Uterus (tissue), 2 donors: ENCODE measurements at regions not wholly inside any gene's neighbourhood (a gene's known extent, or its start where the extent isn't known, plus 50 kb on each side); places are given as distances from the start of the nearest gene placed in this dataset.

ENCODE experiments used
- POLR2A ChIP-seq, 2 donors: fragments of 450-650 bp; IDR thresholded peaks; one replicate each; pipeline ENCODE4 v1.6.1; 2016; ENCODE audit warnings: antibody characterized with exemption in 2 of 2, mild to moderate bottlenecking in 1 of 2, moderate library complexity in 1 of 2
- TF ChIP-seq, protein P1 (sequence below), 4 experiments: fragments of 200-600 bp in 2 of 4; fragments of 450-650 bp in 2 of 4; sonication (generic) in 2 of 4; IDR thresholded peaks; one replicate each; pipeline ENCODE4 v1.5.1; 2016 to 2019; ENCODE audit warnings: antibody characterized with exemption in 4 of 4, mild to moderate bottlenecking in 2 of 4, moderate library complexity in 1 of 4

DNA sequence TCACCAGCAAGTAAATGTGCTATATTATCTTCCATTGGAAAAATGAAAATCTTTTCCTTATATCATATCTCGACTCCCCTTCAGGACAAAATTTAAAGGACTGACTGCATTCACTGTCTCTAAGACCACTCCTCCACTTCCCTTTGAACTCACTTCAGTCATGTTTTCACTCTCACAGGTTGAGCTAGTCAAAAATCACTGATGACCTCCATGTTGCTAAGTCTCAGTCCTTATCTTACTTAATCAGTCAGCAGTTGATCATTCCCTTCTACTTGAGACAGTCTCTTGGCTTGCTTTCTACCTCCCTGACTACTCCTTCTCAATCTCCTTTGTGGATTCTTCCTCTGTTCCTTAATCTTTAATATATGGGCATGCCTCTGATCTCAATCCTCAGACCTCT lies 117.0 kb upstream of the LSM6 start:
- TF ChIP-seq, protein P1, sequence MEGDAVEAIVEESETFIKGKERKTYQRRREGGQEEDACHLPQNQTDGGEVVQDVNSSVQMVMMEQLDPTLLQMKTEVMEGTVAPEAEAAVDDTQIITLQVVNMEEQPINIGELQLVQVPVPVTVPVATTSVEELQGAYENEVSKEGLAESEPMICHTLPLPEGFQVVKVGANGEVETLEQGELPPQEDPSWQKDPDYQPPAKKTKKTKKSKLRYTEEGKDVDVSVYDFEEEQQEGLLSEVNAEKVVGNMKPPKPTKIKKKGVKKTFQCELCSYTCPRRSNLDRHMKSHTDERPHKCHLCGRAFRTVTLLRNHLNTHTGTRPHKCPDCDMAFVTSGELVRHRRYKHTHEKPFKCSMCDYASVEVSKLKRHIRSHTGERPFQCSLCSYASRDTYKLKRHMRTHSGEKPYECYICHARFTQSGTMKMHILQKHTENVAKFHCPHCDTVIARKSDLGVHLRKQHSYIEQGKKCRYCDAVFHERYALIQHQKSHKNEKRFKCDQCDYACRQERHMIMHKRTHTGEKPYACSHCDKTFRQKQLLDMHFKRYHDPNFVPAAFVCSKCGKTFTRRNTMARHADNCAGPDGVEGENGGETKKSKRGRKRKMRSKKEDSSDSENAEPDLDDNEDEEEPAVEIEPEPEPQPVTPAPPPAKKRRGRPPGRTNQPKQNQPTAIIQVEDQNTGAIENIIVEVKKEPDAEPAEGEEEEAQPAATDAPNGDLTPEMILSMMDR (IDR thresholded peaks at IDR 0.05), result no peak
- TF ChIP-seq POLR2A (IDR thresholded peaks at IDR 0.05), result no peak
